Activated CD4-positive, alpha-beta T cell treated with anti-CD3 and anti-CD28 coated beads for 36 hours (primary cell): ENCODE measurements at regions not wholly inside any gene's neighbourhood (a gene's known extent, or its start where the extent isn't known, plus 50 kb on each side); places are given as distances from the start of the nearest gene placed in this dataset.
"Not testable (repeated sequence)": the region's sequence is repeated elsewhere in the genome, so short reads cannot be mapped to it uniquely, and the experiment has no call there.

Source experiments
- ATAC-seq: fragments of 200-7000 bp; cut with Tn5 transposase; one replicate; pipeline ENCODE4 v1.10.0; 2021; ENCODE audit warnings: mild to moderate bottlenecking, moderate library complexity
- CTCF ChIA-PET: fragments of 350-600 bp; sonication (Branson Sonifier 250); formaldehyde crosslinking; loops from one replicate; lab custom pipeline; 2021; ENCODE audit warnings: antibody characterized with exemption; lab: Charles Lee
- POLR2A ChIA-PET: fragments of 350-600 bp; sonication (Branson Sonifier 250); formaldehyde crosslinking; loops from one replicate; lab custom pipeline; 2021; ENCODE audit warnings: antibody characterized with exemption, inconsistent platforms; lab: Charles Lee
- DNase-seq: peaks from one replicate; pipeline ENCODE4 v3.0.0-alpha.2; 2020
- H3K27ac Mint-ChIP-seq: one replicate; pipeline ENCODE4 v1.8.0; 2021; ENCODE audit warnings: mixed read lengths
- H3K27me3 Mint-ChIP-seq: one replicate; pipeline ENCODE4 v1.8.0; 2021; ENCODE audit warnings: mixed read lengths
- H3K36me3 Mint-ChIP-seq: one replicate; pipeline ENCODE4 v1.8.0; 2021; ENCODE audit warnings: low read depth, mixed read lengths
- H3K4me1 Mint-ChIP-seq: one replicate; pipeline ENCODE4 v1.8.0; 2021; ENCODE audit warnings: mixed read lengths
- H3K4me3 Mint-ChIP-seq: one replicate; pipeline ENCODE4 v1.8.0; 2021; ENCODE audit warnings: mild to moderate bottlenecking, moderate library complexity, mixed read lengths
- H3K9me3 Mint-ChIP-seq: one replicate; pipeline ENCODE4 v1.8.0; 2021; ENCODE audit warnings: low read depth, mixed read lengths
- intact Hi-C, 2 experiments: fragments of 100-400 bp; cut with DNase I in 1 of 2; cut with micrococcal nuclease in 1 of 2; formaldehyde crosslinking; loops; one replicate each; pipeline versions ENCODE4 v1.14.2 to v1.15.1; 2022 to 2024; cut with DNase I, micrococcal nuclease

DNA sequence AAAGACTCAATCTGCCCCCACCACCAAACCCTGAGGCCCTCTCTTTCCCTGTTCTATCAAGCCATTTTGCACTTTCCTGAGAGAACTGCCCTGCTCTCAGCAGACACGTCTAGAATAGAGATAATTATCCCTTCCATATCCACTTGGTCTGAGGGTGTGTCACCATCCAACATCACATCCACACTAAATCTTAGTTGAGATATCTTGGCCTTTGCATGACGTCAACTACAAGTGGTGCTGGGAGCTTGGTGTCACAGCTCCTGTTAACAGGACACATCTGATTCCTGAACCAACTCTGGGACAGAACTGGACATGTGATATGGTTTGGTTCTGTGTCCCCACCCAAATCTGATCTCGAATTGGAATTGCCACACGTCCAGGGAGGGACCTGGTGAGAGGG is 1109.2 kb downstream of the TMEM121 start:
- POLR2A ChIA-PET: no interaction called here
- H3K4me1 Mint-ChIP-seq: peaks cover 3% of the 10 kb centered on the region
- no peak overlapping the region for H3K4me3 Mint-ChIP-seq
- no peaks in the 10 kb centered on the region for H3K27me3 Mint-ChIP-seq
- ATAC-seq: no peak
- no peak for DNase-seq
- CTCF ChIA-PET: interaction anchor here (0.6 to 1.3 kb wide), 4 partner anchors 21 to 582 kb away, joined by 3 to 4 read pairs (median 3); no protein-coding TSS in a partner anchor
- H3K36me3 Mint-ChIP-seq: no peaks in the 10 kb centered on the region
- no peaks in the 10 kb centered on the region for H3K9me3 Mint-ChIP-seq
- no peak overlapping the region for H3K27ac Mint-ChIP-seq
- intact Hi-C loops: no loop called here

DNA sequence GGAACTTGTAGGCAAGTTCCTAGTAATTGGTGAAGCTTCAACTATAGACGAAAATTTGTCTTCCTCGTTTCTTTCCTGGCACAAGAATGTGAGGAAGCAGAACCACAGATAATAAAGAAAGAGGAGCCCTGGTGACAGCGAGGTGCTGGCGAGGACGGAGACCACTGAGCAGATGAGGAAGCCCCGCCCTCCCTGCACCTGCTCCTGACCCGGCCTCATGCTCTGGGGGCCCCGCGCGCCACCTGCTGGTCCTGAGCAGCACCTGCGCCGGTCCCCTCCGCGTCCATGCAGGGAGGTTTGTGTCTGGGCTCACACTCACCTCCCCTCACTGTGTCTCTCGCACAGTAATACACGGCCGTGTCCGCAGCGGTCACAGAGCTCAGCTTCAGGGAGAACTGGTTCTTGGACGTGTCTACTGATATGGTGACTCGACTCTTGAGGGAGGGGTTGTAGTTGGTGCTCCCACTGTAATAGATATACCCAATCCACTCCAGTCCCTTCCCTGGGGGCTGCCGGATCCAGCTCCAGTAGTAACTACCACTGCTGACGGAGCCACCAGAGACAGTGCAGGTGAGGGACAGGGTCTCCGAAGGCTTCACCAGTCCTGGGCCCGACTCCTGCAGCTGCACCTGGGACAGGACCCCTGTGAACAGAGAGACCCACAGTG is 1112.5 kb downstream of the TMEM121 start:
- H3K27me3 Mint-ChIP-seq, H3K9me3 Mint-ChIP-seq, intact Hi-C loops, H3K27ac Mint-ChIP-seq, H3K4me3 Mint-ChIP-seq, POLR2A ChIA-PET, ATAC-seq, H3K36me3 Mint-ChIP-seq, H3K4me1 Mint-ChIP-seq: not testable (repeated sequence)
- DNase-seq: peak; percentile 31
- CTCF ChIA-PET: interaction anchor here (0.6 to 2.6 kb wide), 8 partner anchors 9 to 151 kb away, joined by 3 to 14 read pairs (median 4); no protein-coding TSS in a partner anchor

DNA sequence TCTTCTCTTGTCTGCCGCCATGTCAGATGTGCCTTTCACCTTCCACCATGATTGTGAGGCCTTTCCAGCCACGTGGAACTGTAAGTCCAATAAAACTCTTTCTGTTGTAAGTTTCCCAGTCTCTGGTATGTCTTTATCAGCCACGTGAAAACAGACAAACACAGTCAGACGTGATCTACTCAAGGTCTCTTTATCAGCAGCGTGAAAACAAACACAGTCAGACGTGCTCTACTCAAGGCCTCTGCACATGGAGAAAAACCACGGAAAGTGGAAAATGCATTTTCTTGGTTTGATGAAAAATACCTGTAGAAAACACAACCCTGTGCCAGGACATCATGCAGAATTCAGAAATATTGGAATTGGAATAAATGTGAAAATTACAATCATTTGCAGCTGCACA is 1115.7 kb downstream of the TMEM121 start:
- no peaks in the 10 kb centered on the region for H3K9me3 Mint-ChIP-seq
- H3K27ac Mint-ChIP-seq: no peak overlapping the region
- ChIA-PET POLR2A (no interaction called here), CTCF (no interaction called here)
- H3K4me3 Mint-ChIP-seq: no peak overlapping the region
- H3K27me3 Mint-ChIP-seq: peaks cover 4% of the 10 kb centered on the region
- intact Hi-C loops: loop anchor here in 1 of 2 experiments (1.0 kb wide), 1 partner anchor 12 kb away; no protein-coding TSS in a partner anchor
- no peaks in the 10 kb centered on the region for H3K36me3 Mint-ChIP-seq
- ATAC-seq: no peak
- no peaks in the 10 kb centered on the region for H3K4me1 Mint-ChIP-seq
- no peak for DNase-seq

DNA sequence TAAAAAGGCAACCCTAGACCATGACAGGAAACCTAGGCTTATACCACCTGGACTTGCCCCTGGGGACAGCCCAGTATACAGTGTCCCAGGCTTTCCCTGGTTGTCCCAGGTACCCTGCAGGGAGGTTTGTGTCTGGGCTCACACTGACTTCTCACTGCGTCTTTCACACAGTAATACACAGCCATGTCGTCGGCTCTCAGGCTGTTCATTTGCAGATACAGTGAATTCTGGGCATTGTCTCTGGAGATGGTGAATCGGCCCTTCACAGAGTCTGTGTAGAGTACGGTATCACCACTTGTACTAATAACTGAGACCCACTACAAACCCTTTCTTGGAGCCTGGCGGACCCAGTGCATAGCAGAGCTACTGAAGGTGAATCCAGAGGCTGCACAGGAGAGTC is 1116.6 kb downstream of the TMEM121 start:
- H3K9me3 Mint-ChIP-seq, POLR2A ChIA-PET, H3K4me1 Mint-ChIP-seq, DNase-seq, CTCF ChIA-PET, H3K4me3 Mint-ChIP-seq, H3K36me3 Mint-ChIP-seq, H3K27ac Mint-ChIP-seq, ATAC-seq, H3K27me3 Mint-ChIP-seq: not testable (repeated sequence)
- intact Hi-C loops: loop anchor here in 1 of 2 experiments (1.0 kb wide), 1 partner anchor 13 kb away; no protein-coding TSS in a partner anchor

DNA sequence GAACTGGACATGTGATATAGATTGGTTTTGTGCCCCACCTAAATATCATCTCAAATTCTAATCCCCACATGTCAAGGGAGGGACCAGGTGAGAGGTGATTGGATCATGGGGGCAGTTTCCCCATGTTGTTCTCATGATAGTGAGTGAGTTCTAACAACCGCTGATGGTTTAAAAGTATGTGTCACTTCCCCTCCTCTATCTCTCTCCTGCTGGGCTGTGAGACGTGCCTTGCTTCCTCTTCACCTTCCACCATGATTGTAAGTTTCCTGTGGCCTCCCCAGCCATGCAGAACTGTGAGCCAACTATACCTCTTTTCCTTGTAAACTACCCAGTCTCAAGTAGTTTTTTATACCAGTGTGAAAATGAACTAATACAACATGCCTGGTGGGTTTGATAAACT is 1122.5 kb downstream of the TMEM121 start:
- not testable (repeated sequence) for H3K9me3 Mint-ChIP-seq

DNA sequence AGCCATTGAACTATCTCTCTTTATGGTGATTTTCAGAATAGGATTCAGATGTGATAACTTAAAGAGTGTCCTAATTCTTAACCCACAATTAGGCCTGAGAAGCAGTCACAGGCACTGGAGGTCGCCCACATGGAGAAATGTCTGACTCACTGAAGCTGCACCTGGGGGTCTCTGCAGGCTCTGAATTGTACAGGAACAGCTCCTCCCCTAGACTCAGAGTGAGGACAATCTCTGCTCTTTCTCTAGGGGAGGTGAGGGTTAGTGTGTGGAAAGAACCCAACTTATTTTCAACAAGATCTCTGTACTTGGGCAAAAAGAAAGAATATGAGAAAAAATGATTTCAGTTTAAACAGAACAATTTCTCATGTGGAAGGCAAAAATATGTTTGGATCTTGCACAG is 1124.6 kb downstream of the TMEM121 start:
- ATAC-seq (no peak), DNase-seq (no peak)
- no peaks in the 10 kb centered on the region for H3K4me1 Mint-ChIP-seq
- H3K9me3 Mint-ChIP-seq: peaks cover 3% of the 10 kb centered on the region
- ChIA-PET POLR2A (interaction anchor here (0.6 kb wide), 1 partner anchor 186 kb away, joined by 3 read pairs; no protein-coding TSS in a partner anchor), CTCF (interaction anchor here (0.9 to 1.9 kb wide), 3 partner anchors 33 to 239 kb away, joined by 3 to 9 read pairs (median 3); no protein-coding TSS in a partner anchor)
- no peak overlapping the region for H3K27ac Mint-ChIP-seq
- no peaks in the 10 kb centered on the region for H3K36me3 Mint-ChIP-seq
- no peak overlapping the region for H3K4me3 Mint-ChIP-seq
- intact Hi-C loops: no loop called here
- H3K27me3 Mint-ChIP-seq: peaks cover 2% of the 10 kb centered on the region

More for the DNA sequence above, 1122.5 kb downstream of the TMEM121 start:
- H3K4me1 Mint-ChIP-seq, H3K27me3 Mint-ChIP-seq, H3K27ac Mint-ChIP-seq, H3K36me3 Mint-ChIP-seq, H3K4me3 Mint-ChIP-seq, ATAC-seq, POLR2A ChIA-PET, intact Hi-C loops, DNase-seq: not testable (repeated sequence)
- CTCF ChIA-PET: interaction anchor here (1.3 to 2.4 kb wide), 4 partner anchors 11 to 182 kb away, joined by 3 to 31 read pairs (median 6); no protein-coding TSS in a partner anchor

DNA sequence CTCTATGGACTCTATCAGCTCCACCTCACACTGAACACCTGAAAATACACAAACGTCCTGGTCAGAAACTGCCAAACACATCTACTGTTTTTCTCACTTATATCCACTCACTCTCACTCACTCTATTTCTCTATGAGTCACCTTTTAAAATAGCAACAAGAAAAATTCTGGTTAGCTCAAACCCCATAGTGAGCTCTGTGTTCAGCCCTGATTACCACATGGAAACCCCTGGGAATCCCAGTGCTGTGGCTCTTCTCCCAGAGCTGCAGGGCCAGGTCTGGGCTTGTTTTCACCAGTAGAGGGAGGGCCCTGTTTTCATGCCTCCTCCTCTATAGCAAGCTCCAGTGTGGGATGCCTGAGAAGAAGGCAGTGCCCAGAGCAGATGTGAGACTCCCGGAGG is 1126.1 kb downstream of the TMEM121 start:
- intact Hi-C loops: no loop called here
- Mint-ChIP-seq H3K36me3 (no peaks in the 10 kb centered on the region), H3K27ac (no peak overlapping the region), H3K4me1 (peaks cover 4% of the 10 kb centered on the region), H3K9me3 (peaks cover 3% of the 10 kb centered on the region), H3K27me3 (peaks cover 2% of the 10 kb centered on the region), H3K4me3 (no peak overlapping the region)
- CTCF ChIA-PET: interaction anchor here (1.0 to 2.1 kb wide), 2 partner anchors 12 to 34 kb away, joined by 6 to 13 read pairs; no protein-coding TSS in a partner anchor
- DNase-seq (no peak), ATAC-seq (peak; percentile 16)
- POLR2A ChIA-PET: no interaction called here

DNA sequence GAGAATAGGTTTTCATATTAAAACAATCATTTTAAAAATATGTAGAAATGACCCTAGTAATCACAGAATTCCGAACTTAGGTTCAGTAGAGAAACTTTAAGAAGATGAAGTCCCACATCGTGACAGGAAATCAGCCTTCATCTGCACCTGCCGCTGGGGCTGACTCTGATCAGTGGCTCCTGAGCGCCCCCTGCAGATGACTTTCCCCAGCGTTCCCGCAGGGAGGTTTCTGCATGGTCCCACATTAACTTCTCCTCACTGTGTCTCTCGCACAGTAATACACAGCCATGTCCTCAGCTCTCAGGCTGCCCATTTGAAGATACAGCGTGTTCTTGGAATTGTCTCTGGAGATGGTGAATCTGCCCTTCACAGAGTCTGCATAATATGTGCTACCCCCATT is 1131.1 kb downstream of the TMEM121 start:
- ChIA-PET CTCF (interaction anchor here (0.6 to 2.1 kb wide), 15 partner anchors 9 to 244 kb away, joined by 3 to 11 read pairs (median 5); no protein-coding TSS in a partner anchor), POLR2A (no interaction called here)
- no peaks in the 10 kb centered on the region for H3K36me3 Mint-ChIP-seq
- H3K27ac Mint-ChIP-seq: no peak overlapping the region
- peaks cover 18% of the 10 kb centered on the region for H3K4me1 Mint-ChIP-seq
- H3K4me3 Mint-ChIP-seq: no peak overlapping the region
- H3K27me3 Mint-ChIP-seq: no peaks in the 10 kb centered on the region
- DNase-seq: peak; percentile 78
- peak; percentile 78 for ATAC-seq
- intact Hi-C loops: no loop called here
- no peaks in the 10 kb centered on the region for H3K9me3 Mint-ChIP-seq

DNA sequence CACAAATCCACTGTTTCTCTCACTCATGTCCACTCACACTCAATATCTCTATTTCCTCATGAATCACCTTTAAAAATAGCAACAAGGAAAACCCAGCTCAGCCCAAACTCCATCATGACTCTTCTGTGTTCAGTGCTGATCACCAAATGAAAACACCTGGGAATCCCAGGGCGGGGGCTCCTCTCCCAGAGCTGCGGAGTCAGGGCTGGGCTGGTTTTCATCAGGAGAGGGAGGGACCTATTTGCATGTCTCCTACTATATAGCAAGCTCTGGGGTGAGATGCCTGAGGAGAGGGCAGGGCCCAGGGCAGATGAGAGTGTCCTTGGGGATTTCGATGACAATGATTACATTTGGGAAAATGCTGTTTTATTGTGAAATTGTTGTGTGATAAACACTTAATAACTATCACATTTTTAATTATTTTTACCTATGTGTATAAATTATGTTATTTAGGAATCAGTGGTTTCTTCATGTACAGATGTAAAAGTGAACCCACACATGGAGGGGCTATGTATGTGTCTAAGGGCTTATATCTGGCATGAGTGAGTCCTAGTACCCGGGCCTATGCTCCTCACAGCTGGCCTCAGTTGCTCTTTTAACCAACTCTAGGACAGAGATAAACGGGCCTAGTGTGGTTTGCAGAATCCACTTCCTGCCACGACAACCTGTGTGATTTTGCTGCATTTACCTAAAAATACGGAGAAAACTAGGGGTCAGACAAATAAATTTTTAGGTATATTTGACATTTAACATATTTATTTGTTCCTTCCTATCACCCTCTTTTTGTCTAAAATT is 1131.9 kb downstream of the TMEM121 start:
- intact Hi-C loops, DNase-seq, H3K36me3 Mint-ChIP-seq, ATAC-seq, H3K27me3 Mint-ChIP-seq, POLR2A ChIA-PET, H3K4me3 Mint-ChIP-seq, H3K9me3 Mint-ChIP-seq, H3K27ac Mint-ChIP-seq: not testable (repeated sequence)
- CTCF ChIA-PET: interaction anchor here (0.6 to 2.1 kb wide), 12 partner anchors 9 to 244 kb away, joined by 3 to 11 read pairs (median 4); no protein-coding TSS in a partner anchor
- peaks cover 23% of the 10 kb centered on the region for H3K4me1 Mint-ChIP-seq

DNA sequence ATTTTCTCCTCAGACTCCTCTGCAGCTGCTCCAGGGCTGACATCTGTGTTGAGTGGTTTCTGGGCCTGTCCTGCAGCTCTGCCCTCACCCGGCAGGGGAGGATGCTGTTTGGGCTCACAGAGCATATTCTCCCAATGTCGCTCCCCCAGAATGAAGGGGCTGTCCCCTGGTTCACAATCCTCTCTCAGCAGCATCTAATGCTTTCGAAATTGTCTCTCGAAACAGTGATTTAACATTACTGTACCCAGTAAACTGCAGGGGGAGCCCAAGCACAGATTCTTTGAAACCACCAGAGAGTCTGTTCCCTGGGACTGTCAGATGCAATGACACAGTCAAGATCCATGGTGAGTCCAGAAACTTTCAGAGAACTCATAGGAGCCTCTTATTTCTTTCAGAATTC is 1135.2 kb downstream of the TMEM121 start:
- H3K4me1 Mint-ChIP-seq: peaks cover 36% of the 10 kb centered on the region
- DNase-seq: peak; percentile 78
- H3K27ac Mint-ChIP-seq, H3K4me3 Mint-ChIP-seq, H3K27me3 Mint-ChIP-seq, POLR2A ChIA-PET, H3K36me3 Mint-ChIP-seq, H3K9me3 Mint-ChIP-seq: not testable (repeated sequence)
- intact Hi-C loops: loop anchor here in 1 of 2 experiments (5.0 kb wide), 1 partner anchor 244 kb away; no protein-coding TSS in a partner anchor
- peak; percentile 77 for ATAC-seq
- CTCF ChIA-PET: interaction anchor here (1.0 to 7.3 kb wide), 9 partner anchors 12 to 169 kb away, joined by 3 to 106 read pairs (median 6); no protein-coding TSS in a partner anchor

DNA sequence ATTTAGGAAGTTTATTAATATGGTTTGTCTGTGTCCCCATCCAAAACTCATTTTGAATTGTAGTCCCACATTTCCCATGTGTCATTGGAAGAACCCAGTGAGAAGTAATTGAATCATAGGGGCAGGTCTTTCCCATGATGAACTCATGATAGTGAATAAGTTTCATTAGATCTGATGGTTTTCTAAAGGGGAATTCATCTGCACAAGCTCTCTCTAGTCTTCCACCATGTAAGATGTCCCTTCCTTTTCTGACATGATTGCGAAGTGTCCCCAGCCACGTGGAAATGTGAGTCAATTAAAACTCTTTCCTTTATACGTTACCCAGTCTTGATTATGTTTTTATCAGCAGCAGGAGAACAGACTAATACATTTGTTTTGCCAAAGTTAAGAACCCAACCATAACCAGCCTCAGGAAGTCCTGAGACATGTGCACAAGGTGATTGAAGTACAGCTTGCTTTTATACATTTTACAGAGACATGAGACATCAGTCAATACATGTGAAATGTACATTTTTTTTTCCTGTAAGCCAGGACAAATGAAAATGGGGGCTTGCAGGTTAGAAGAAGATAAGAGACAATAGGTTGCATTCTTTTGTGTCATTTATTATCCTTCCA is 1136.7 kb downstream of the TMEM121 start:
- intact Hi-C loops: loop anchor here in 1 of 2 experiments (5.0 kb wide), 1 partner anchor 246 kb away; no protein-coding TSS in a partner anchor
- no peak for ATAC-seq

More for the DNA sequence above, 1136.7 kb downstream of the TMEM121 start:
- Mint-ChIP-seq H3K27ac (peak overlapping the region; percentile 66), H3K36me3 (no peaks in the 10 kb centered on the region), H3K4me1 (peaks cover 27% of the 10 kb centered on the region), H3K9me3 (peaks cover 2% of the 10 kb centered on the region), H3K27me3 (no peaks in the 10 kb centered on the region), H3K4me3 (no peak overlapping the region)
- CTCF ChIA-PET: interaction anchor here (0.6 to 7.3 kb wide), 25 partner anchors 11 to 407 kb away, joined by 3 to 106 read pairs (median 4); no protein-coding TSS in a partner anchor
- peak; percentile 20 for DNase-seq
- POLR2A ChIA-PET: interaction anchor here (0.6 kb wide), 1 partner anchor 20 kb away, joined by 4 read pairs; no protein-coding TSS in a partner anchor
